NOMO-1 treated with DMSO at 0.1 percent for 48 hours (cell line): ENCODE measurements at regions not wholly inside any gene's neighbourhood (a gene's known extent, or its start where the extent isn't known, plus 50 kb on each side); places are given as distances from the start of the nearest gene placed in this dataset.

ENCODE experiments used
- DNase-seq: peaks from one replicate; lab custom pipeline; 2025; ENCODE audit not compliant: unreplicated experiment; lab: John Stamatoyannopoulos, UW

GRCh38 chr3:31410411-31410810 lies 122.3 kb upstream of the STT3B start:
- DNase-seq: no peak

- DNase-seq: no peak
Measured at GRCh38 chr3:31412832-31413231, 119.9 kb upstream of the STT3B start.

- no peak for DNase-seq
Measured at GRCh38 chr3:31413515-31413914, 119.2 kb upstream of the STT3B start.

GRCh38 chr3:31416980-31417379 lies 115.7 kb upstream of the STT3B start:
- DNase-seq: no peak

- no peak for DNase-seq
Measured at GRCh38 chr3:31417486-31417885, 115.2 kb upstream of the STT3B start.

- no peak for DNase-seq
Measured at GRCh38 chr3:31420311-31420710, 112.4 kb upstream of the STT3B start.

GRCh38 chr3:31421314-31422048 lies 111.2 kb upstream of the STT3B start:
- no peak for DNase-seq

- DNase-seq: no peak
Measured at GRCh38 chr3:31422237-31422636, 110.5 kb upstream of the STT3B start.

- DNase-seq: no peak
Measured at GRCh38 chr3:31423482-31423881, 109.2 kb upstream of the STT3B start.

- no peak for DNase-seq
Measured at GRCh38 chr3:31425401-31425800, 107.3 kb upstream of the STT3B start.

GRCh38 chr3:31427623-31428022 lies 105.1 kb upstream of the STT3B start:
- DNase-seq: no peak

GRCh38 chr3:31431321-31431720 lies 101.4 kb upstream of the STT3B start:
- no peak for DNase-seq

- DNase-seq: no peak
Measured at GRCh38 chr3:31432897-31433678, 99.6 kb upstream of the STT3B start.

GRCh38 chr3:31433679-31433992 lies 99.1 kb upstream of the STT3B start:
- no peak for DNase-seq

- no peak for DNase-seq
Measured at GRCh38 chr3:31434819-31435218, 97.9 kb upstream of the STT3B start.

GRCh38 chr3:31436830-31437229 lies 95.9 kb upstream of the STT3B start:
- no peak for DNase-seq

- DNase-seq: no peak
Measured at GRCh38 chr3:31438742-31439141, 94.0 kb upstream of the STT3B start.

GRCh38 chr3:31439890-31440750 lies 92.6 kb upstream of the STT3B start:
- DNase-seq: no peak

- no peak for DNase-seq
Measured at GRCh38 chr3:31440878-31441277, 91.8 kb upstream of the STT3B start.

GRCh38 chr3:31442755-31443154 lies 90.0 kb upstream of the STT3B start:
- peak; percentile 3 for DNase-seq

- no peak for DNase-seq
Measured at GRCh38 chr3:31444220-31445142, 88.2 kb upstream of the STT3B start.
